Left cardiac atrium (tissue), 4 donors: ENCODE measurements at regions not wholly inside any gene's neighbourhood (a gene's known extent, or its start where the extent isn't known, plus 50 kb on each side); places are given as distances from the start of the nearest gene placed in this dataset.
"Not testable (repeated sequence)": the region's sequence is repeated elsewhere in the genome, so short reads cannot be mapped to it uniquely, and the experiment has no call there.

ENCODE experiments used
- ATAC-seq, 2 donors: fragments of 200-7000 bp; cut with Tn5 transposase; one replicate each; pipeline ENCODE4 v1.9.1; 2020; ENCODE audit warnings: mild to moderate bottlenecking in 2 of 2, moderate library complexity in 2 of 2
- DNase-seq: peaks from one replicate; pipeline ENCODE4 v3.0.0-alpha.2; 2020
- intact Hi-C, 2 donors: fragments of 100-400 bp; cut with DNase I; formaldehyde crosslinking; loops; one replicate each; pipeline versions ENCODE4 v1.14.1 to v1.15.1; 2022 to 2023
- donor health status: DM: no; HTN: yes; CAD: no.
- donor health status: DM: no; HTN: yes; CAD: no; lungs with severe emphysema.
- donor health status: DM: yes; HTN: yes; CAD: no.
- donor health status: Dilated cardiomyopathy.

- ATAC-seq = no peak
- intact Hi-C loops = no loop called here
- no peak for DNase-seq
Measured at GRCh38 chr2:37797081-37797480, 125.6 kb upstream of the CDC42EP3 start.

GRCh38 chr2:37798315-37799005 lies 126.6 kb upstream of the RMDN2 start:
- no peak for DNase-seq
- intact Hi-C loops = no loop called here
- no peak for ATAC-seq

- DNase-seq (no peak), ATAC-seq (no peak)
- intact Hi-C loops = no loop called here
Measured at GRCh38 chr2:37800176-37800858, 124.8 kb upstream of the RMDN2 start.

- intact Hi-C loops = no loop called here
- DNase-seq (no peak), ATAC-seq (peak in 1 of 2 donors; percentile 61)
Measured at GRCh38 chr2:37802211-37802752, 122.8 kb upstream of the RMDN2 start.

- DNase-seq (no peak), ATAC-seq (no peak)
- intact Hi-C loops = no loop called here
Measured at GRCh38 chr2:37802899-37803379, 122.1 kb upstream of the RMDN2 start.

- DNase-seq, intact Hi-C loops, ATAC-seq: not testable (repeated sequence)
Measured at GRCh38 chr2:37806004-37806403, 119.1 kb upstream of the RMDN2 start.

- DNase-seq (peak; percentile 53), ATAC-seq (peak; percentile 41 to 55)
Measured at GRCh38 chr2:37809525-37809924, 115.6 kb upstream of the RMDN2 start.

GRCh38 chr2:37809931-37810570 lies 115.0 kb upstream of the RMDN2 start:
- no peak for ATAC-seq
- intact Hi-C loops = no loop called here

More at GRCh38 chr2:37809525-37809924, 115.6 kb upstream of the RMDN2 start:
- intact Hi-C loops = no loop called here

GRCh38 chr2:37812414-37812813 lies 112.7 kb upstream of the RMDN2 start:
- intact Hi-C loops = no loop called here
- no peak for DNase-seq
- no peak for ATAC-seq

More at GRCh38 chr2:37809931-37810570, 115.0 kb upstream of the RMDN2 start:
- no peak for DNase-seq

GRCh38 chr2:37812941-37813730 lies 112.0 kb upstream of the RMDN2 start:
- DNase-seq (no peak), ATAC-seq (peak in 1 of 2 donors; percentile 27)
- intact Hi-C loops = no loop called here

GRCh38 chr2:37816036-37816435 lies 109.1 kb upstream of the RMDN2 start:
- intact Hi-C loops = no loop called here
- DNase-seq (no peak), ATAC-seq (no peak)

GRCh38 chr2:37816686-37817085 lies 108.4 kb upstream of the RMDN2 start:
- ATAC-seq (no peak), DNase-seq (no peak)
- intact Hi-C loops = no loop called here

GRCh38 chr2:37819186-37819585 lies 105.9 kb upstream of the RMDN2 start:
- DNase-seq (no peak), ATAC-seq (no peak)
- intact Hi-C loops = no loop called here

- no peak for ATAC-seq
- intact Hi-C loops = no loop called here
- no peak for DNase-seq
Measured at GRCh38 chr2:37820471-37820986, 104.6 kb upstream of the RMDN2 start.

GRCh38 chr2:37825586-37825985 lies 99.5 kb upstream of the RMDN2 start:
- DNase-seq (no peak), ATAC-seq (no peak)
- intact Hi-C loops = loop anchor here in 1 of 2 donors (5.0 kb wide), 1 partner anchor 153 kb away; the partner anchor contains the start of gene CDC42EP3

GRCh38 chr2:37826611-37827010 lies 98.5 kb upstream of the RMDN2 start:
- ATAC-seq (no peak), DNase-seq (no peak)
- intact Hi-C loops = loop anchor here in 1 of 2 donors (5.0 kb wide), 1 partner anchor 154 kb away; the partner anchor contains the start of gene CDC42EP3

- DNase-seq = no peak
- ATAC-seq = no peak
- intact Hi-C loops = loop anchor here in 1 of 2 donors (5.0 kb wide), 1 partner anchor 155 kb away; the partner anchor contains the start of gene CDC42EP3
Measured at GRCh38 chr2:37827455-37827854, 97.6 kb upstream of the RMDN2 start.

- peak; percentile 41 for DNase-seq
- ATAC-seq = peak; percentile 38 to 61
- intact Hi-C loops = loop anchor here in 1 of 2 donors (5.0 kb wide), 1 partner anchor 156 kb away; the partner anchor contains the start of gene CDC42EP3
Measured at GRCh38 chr2:37827911-37828511, 97.1 kb upstream of the RMDN2 start.
